MM.1S (cell line): ENCODE measurements at regions not wholly inside any gene's neighbourhood (a gene's known extent, or its start where the extent isn't known, plus 50 kb on each side); places are given as distances from the start of the nearest gene placed in this dataset.
A peak's percentile ranks its signal among the peaks of the same experiment; 100 is the strongest.

Experiments
- DNase-seq: peaks from one replicate; pipeline ENCODE4 v3.0.0-alpha.2; 2015
- H2AFZ ChIP-seq: fragments of 300-600 bp; sonication (generic); 2 replicates; pipeline ENCODE4 v1.6.0; 2016; ENCODE audit warnings: antibody characterized with exemption, low read length
- H3F3A ChIP-seq: fragments of 300-600 bp; sonication (generic); 2 replicates; pipeline ENCODE4 v1.6.1; 2016; ENCODE audit warnings: mild to moderate bottlenecking, antibody characterized with exemption, low read length, moderate library complexity, mixed read lengths; ENCODE audit not compliant: insufficient read depth
- H3K27ac ChIP-seq: fragments of 300-600 bp; sonication (generic); 2 replicates; pipeline ENCODE4 v1.5.1; 2016; ENCODE audit warnings: mild to moderate bottlenecking, low read length
- H3K27me3 ChIP-seq: fragments of 300-600 bp; sonication (generic); replicated peaks from 2 replicates; pipeline ENCODE4 v1.6.0; 2016; ENCODE audit warnings: low read length; ENCODE audit not compliant: insufficient read depth
- H3K36me3 ChIP-seq: fragments of 300-600 bp; sonication (generic); replicated peaks from 2 replicates; pipeline ENCODE4 v1.6.1; 2016; ENCODE audit warnings: mild to moderate bottlenecking, low read length, mixed read lengths; ENCODE audit not compliant: insufficient read depth
- H3K4me1 ChIP-seq: fragments of 300-600 bp; sonication (generic); 2 replicates; pipeline ENCODE4 v1.6.1; 2016; ENCODE audit warnings: low read length, mixed read lengths
- H3K4me2 ChIP-seq: fragments of 300-600 bp; sonication (generic); 2 replicates; pipeline ENCODE4 v1.6.0; 2016; ENCODE audit warnings: low read depth, low read length
- H3K4me3 ChIP-seq: fragments of 300-600 bp; sonication (generic); 2 replicates; pipeline ENCODE4 v1.5.1; 2016; ENCODE audit warnings: low read length, mixed read lengths
- H3K79me2 ChIP-seq: fragments of 300-600 bp; sonication (generic); 2 replicates; pipeline ENCODE4 v1.6.1; 2016; ENCODE audit warnings: mixed run types, low read length, mixed read lengths
- H3K9ac ChIP-seq: fragments of 300-600 bp; sonication (generic); 2 replicates; pipeline ENCODE4 v1.6.1; 2016; ENCODE audit warnings: low read length, mixed read lengths
- H3K9me2 ChIP-seq: fragments of 300-600 bp; sonication (generic); replicated peaks from 2 replicates; pipeline ENCODE4 v1.6.1; 2016; ENCODE audit warnings: mild to moderate bottlenecking, low read length, mixed read lengths; ENCODE audit not compliant: insufficient read depth
- H3K9me3 ChIP-seq: fragments of 300-600 bp; sonication (generic); replicated peaks from 2 replicates; pipeline ENCODE4 v1.6.1; 2016; ENCODE audit warnings: mild to moderate bottlenecking, low read length, mixed read lengths; ENCODE audit not compliant: insufficient read depth
- H4K20me1 ChIP-seq: fragments of 300-600 bp; sonication (generic); 2 replicates; pipeline ENCODE4 v1.6.1; 2016; ENCODE audit warnings: mild to moderate bottlenecking, low read length, moderate library complexity, mixed read lengths; ENCODE audit not compliant: insufficient read depth
- CTCF ChIP-seq: fragments of 300-600 bp; sonication (generic); IDR thresholded peaks from 2 replicates; pipeline ENCODE4 v1.5.1; 2016; ENCODE audit warnings: antibody characterized with exemption, low read length, mixed read lengths
- EZH2 ChIP-seq: fragments of 300-600 bp; sonication (generic); optimal IDR thresholded peaks from 2 replicates; pipeline ENCODE3; 2017; ENCODE audit warnings: low read depth, mild to moderate bottlenecking, antibody characterized with exemption, low read length, mixed read lengths
- EZH2phosphoT487 ChIP-seq: fragments of 300-600 bp; sonication (generic); IDR thresholded peaks from 2 replicates; pipeline ENCODE4 v1.6.1; 2018; ENCODE audit warnings: antibody characterized with exemption, low read length

GRCh38 chr16:5870886-5871691 lies 773.5 kb upstream of the EEF2KMT start:
- DNase-seq = peak; percentile 51
- H3K9me2 ChIP-seq = no peaks in the 10 kb centered on the region

DNA sequence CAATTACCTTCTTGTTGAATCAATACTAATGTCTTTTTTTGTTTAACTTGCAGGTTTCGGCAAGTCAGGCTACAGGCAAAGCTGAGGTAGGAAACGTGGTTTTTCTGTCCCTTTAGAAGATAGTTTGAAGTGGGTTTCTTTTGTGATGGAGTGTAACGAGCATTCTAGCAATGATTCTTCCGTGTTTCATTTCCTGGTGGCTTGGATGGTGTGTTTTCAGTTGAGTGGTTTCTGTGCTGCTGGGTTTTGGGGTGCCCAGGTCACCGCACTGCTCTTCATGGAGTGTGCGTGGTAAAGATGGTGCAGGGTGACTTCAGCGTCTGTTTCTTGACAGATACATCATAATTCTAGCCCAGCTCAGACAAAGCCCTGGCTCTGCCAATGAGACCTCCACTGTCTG lies 769.7 kb upstream of the EEF2KMT start:
- Histone ChIP-seq H3K9me2 (no peaks in the 10 kb centered on the region), H3K9ac (no peak overlapping the region), H3K4me3 (no peak overlapping the region; the same call in 1 of the 2 replicates), H3F3A (no peaks in the 10 kb centered on the region), H4K20me1 (no peaks in the 10 kb centered on the region), H3K4me1 (peaks cover 22% of the 10 kb centered on the region), H2AFZ (peak overlapping the region; percentile 37), H3K36me3 (no peaks in the 10 kb centered on the region), H3K27me3 (no peaks in the 10 kb centered on the region), H3K4me2 (peak overlapping the region; percentile 59), H3K9me3 (no peaks in the 10 kb centered on the region), H3K27ac (peak overlapping the region; percentile 56; the same call in 1 of the 2 replicates), H3K79me2 (no peaks in the 10 kb centered on the region)
- peak; percentile 68 for DNase-seq
- no peak for TF ChIP-seq EZH2phosphoT487

More at GRCh38 chr16:5870886-5871691, 773.5 kb upstream of the EEF2KMT start:
- Histone ChIP-seq H4K20me1 (no peaks in the 10 kb centered on the region), H3K79me2 (no peaks in the 10 kb centered on the region), H3K36me3 (no peaks in the 10 kb centered on the region), H3K9me3 (no peaks in the 10 kb centered on the region), H3K27ac (peak overlapping the region; percentile 24; the same call in 1 of the 2 replicates), H3K9ac (no peak overlapping the region), H3F3A (no peaks in the 10 kb centered on the region), H3K4me1 (peaks cover 22% of the 10 kb centered on the region), H2AFZ (0 out of 2 replicates have a peak overlapping the region, but pooled peaks have one; percentile 7), H3K4me3 (no peak overlapping the region), H3K27me3 (no peaks in the 10 kb centered on the region), H3K4me2 (no peak overlapping the region)
- TF ChIP-seq EZH2phosphoT487 = no peak
- no peak for TF ChIP-seq CTCF
- no peak for TF ChIP-seq EZH2

DNA sequence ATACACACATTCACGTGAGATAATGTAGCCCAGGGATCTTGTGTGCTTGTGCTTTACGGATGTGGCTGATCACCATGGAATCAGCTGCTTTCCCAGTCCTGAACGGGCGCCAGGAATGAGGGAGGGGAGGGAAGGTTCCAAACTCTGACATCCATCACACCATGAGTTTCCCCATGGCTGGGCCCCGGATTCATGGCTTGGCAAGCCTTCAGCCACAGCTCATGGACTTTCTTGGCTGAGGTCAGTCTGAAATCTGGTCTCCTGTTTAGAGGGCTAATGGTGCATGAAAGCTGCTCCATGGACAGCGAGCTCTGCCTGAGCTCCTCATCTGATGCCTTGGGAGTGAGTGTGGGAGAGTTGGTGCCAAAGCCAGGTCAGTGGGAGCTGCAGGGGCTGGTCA lies 767.6 kb upstream of the EEF2KMT start:
- H3K4me3 ChIP-seq = no peak overlapping the region
- DNase-seq = no peak
- no peaks in the 10 kb centered on the region for H3K27me3 ChIP-seq
- H3K9me3 ChIP-seq = no peaks in the 10 kb centered on the region
- no peak overlapping the region for H3K9ac ChIP-seq
- TF ChIP-seq EZH2 (no peak), EZH2phosphoT487 (no peak), CTCF (no peak)
- no peaks in the 10 kb centered on the region for H3K79me2 ChIP-seq
- H3K4me1 ChIP-seq = peaks cover 20% of the 10 kb centered on the region
- no peak overlapping the region for H3K27ac ChIP-seq
- H3F3A ChIP-seq = no peaks in the 10 kb centered on the region
- no peak overlapping the region for H2AFZ ChIP-seq
- no peak overlapping the region for H3K4me2 ChIP-seq
- H4K20me1 ChIP-seq = no peaks in the 10 kb centered on the region
- no peaks in the 10 kb centered on the region for H3K36me3 ChIP-seq
- no peaks in the 10 kb centered on the region for H3K9me2 ChIP-seq

DNA sequence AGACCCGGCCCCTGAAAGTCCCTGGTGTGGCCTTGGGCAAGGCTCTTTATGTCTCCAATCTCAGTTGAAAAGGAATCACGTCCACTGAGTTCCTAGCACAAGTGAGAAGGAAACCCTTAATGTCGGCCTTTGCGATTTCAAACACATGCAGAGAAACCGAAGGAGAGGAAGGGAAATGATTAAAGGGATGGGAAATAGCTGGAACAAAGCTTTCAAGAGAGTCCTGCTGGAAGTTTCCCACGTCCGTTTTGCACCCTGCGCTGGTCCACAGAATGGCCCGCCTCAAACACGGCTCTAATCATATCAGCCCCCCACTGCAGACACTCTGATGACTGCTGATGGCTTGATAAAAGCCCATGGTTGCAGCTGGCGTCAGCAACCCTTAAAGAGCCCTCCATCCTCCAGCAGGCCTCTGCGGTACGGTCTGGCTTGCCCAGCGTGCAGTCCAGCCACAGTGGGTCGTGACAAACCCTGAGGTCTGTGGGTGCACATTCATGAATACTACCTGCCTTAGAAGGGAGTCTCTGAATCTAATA lies 765.5 kb upstream of the EEF2KMT start:
- Histone ChIP-seq H2AFZ (no peak overlapping the region), H3K9ac (no peak overlapping the region), H3K36me3 (no peaks in the 10 kb centered on the region), H3K9me3 (no peaks in the 10 kb centered on the region), H3K27me3 (no peaks in the 10 kb centered on the region), H3K4me3 (no peak overlapping the region), H3K79me2 (no peaks in the 10 kb centered on the region), H3F3A (no peaks in the 10 kb centered on the region), H3K27ac (no peak overlapping the region), H4K20me1 (no peaks in the 10 kb centered on the region), H3K4me2 (no peak overlapping the region), H3K4me1 (peaks cover 20% of the 10 kb centered on the region), H3K9me2 (no peaks in the 10 kb centered on the region)
- no peak for DNase-seq
- TF ChIP-seq EZH2 = no peak
- TF ChIP-seq EZH2phosphoT487 = no peak
- no peak for TF ChIP-seq CTCF
